Activated T-helper 17 cell treated with anti-CD3 and anti-CD28 coated beads, Interleukin-2, amount 50 U/mL, for 72 hours (primary cell): ENCODE measurements at regions not wholly inside any gene's neighbourhood (a gene's known extent, or its start where the extent isn't known, plus 50 kb on each side); places are given as distances from the start of the nearest gene placed in this dataset.

Source experiments
- ATAC-seq: fragments of 150-1000 bp; cut with Tn5 transposase; replicated peaks from 2 replicates; pipeline ENCODE4 v1.10.0; 2021; ENCODE audit warnings: mild to moderate bottlenecking, moderate library complexity
- H3K27ac Mint-ChIP-seq: one replicate; pipeline ENCODE4 v1.8.0; 2022; ENCODE audit warnings: mixed read lengths
- H3K27me3 Mint-ChIP-seq: one replicate; pipeline ENCODE4 v1.8.0; 2022; ENCODE audit warnings: mixed read lengths
- H3K36me3 Mint-ChIP-seq: one replicate; pipeline ENCODE4 v1.8.0; 2022; ENCODE audit warnings: low read depth, mild to moderate bottlenecking, mixed read lengths
- H3K4me1 Mint-ChIP-seq: one replicate; pipeline ENCODE4 v1.8.0; 2022; ENCODE audit warnings: mixed read lengths
- H3K4me3 Mint-ChIP-seq: one replicate; pipeline ENCODE4 v1.8.0; 2022; ENCODE audit warnings: mild to moderate bottlenecking, mixed read lengths
- H3K9me3 Mint-ChIP-seq: one replicate; pipeline ENCODE4 v1.8.0; 2022; ENCODE audit warnings: mixed read lengths

- H3K9me3 Mint-ChIP-seq: no peaks in the 10 kb centered on the region
- H3K36me3 Mint-ChIP-seq: no peaks in the 10 kb centered on the region
- no peaks in the 10 kb centered on the region for H3K4me1 Mint-ChIP-seq
- H3K27me3 Mint-ChIP-seq: no peaks in the 10 kb centered on the region
- H3K4me3 Mint-ChIP-seq: no peak overlapping the region
- no peak overlapping the region for H3K27ac Mint-ChIP-seq
- ATAC-seq: no peak
Observed at GRCh38 chr1:208631092-208631491, 386.9 kb upstream of the PLXNA2 start.

GRCh38 chr1:208631506-208631905 is 387.3 kb upstream of the PLXNA2 start:
- H3K27me3 Mint-ChIP-seq: no peaks in the 10 kb centered on the region
- H3K4me3 Mint-ChIP-seq: no peak overlapping the region
- no peaks in the 10 kb centered on the region for H3K4me1 Mint-ChIP-seq
- H3K9me3 Mint-ChIP-seq: no peaks in the 10 kb centered on the region
- ATAC-seq: no peak
- no peak overlapping the region for H3K27ac Mint-ChIP-seq
- no peaks in the 10 kb centered on the region for H3K36me3 Mint-ChIP-seq

- Mint-ChIP-seq H3K36me3 (no peaks in the 10 kb centered on the region), H3K4me3 (no peak overlapping the region), H3K9me3 (no peaks in the 10 kb centered on the region), H3K27me3 (peaks cover 7% of the 10 kb centered on the region), H3K4me1 (no peaks in the 10 kb centered on the region), H3K27ac (no peak overlapping the region)
- no peak for ATAC-seq
Observed at GRCh38 chr1:208634346-208635140, 390.4 kb upstream of the PLXNA2 start.

- H3K36me3 Mint-ChIP-seq: no peaks in the 10 kb centered on the region
- no peak overlapping the region for H3K4me3 Mint-ChIP-seq
- H3K4me1 Mint-ChIP-seq: no peaks in the 10 kb centered on the region
- no peak overlapping the region for H3K27ac Mint-ChIP-seq
- peaks cover 12% of the 10 kb centered on the region for H3K27me3 Mint-ChIP-seq
- H3K9me3 Mint-ChIP-seq: no peaks in the 10 kb centered on the region
- no peak for ATAC-seq
Observed at GRCh38 chr1:208637181-208637580, 393.0 kb upstream of the PLXNA2 start.

GRCh38 chr1:208639382-208639781 is 395.2 kb upstream of the PLXNA2 start:
- Mint-ChIP-seq H3K27ac (no peak overlapping the region), H3K27me3 (peaks cover 12% of the 10 kb centered on the region), H3K36me3 (no peaks in the 10 kb centered on the region), H3K4me3 (no peak overlapping the region), H3K9me3 (no peaks in the 10 kb centered on the region), H3K4me1 (no peaks in the 10 kb centered on the region)
- no peak for ATAC-seq

GRCh38 chr1:208640295-208640694 is 396.1 kb upstream of the PLXNA2 start:
- no peaks in the 10 kb centered on the region for H3K4me1 Mint-ChIP-seq
- no peak overlapping the region for H3K4me3 Mint-ChIP-seq
- peaks cover 16% of the 10 kb centered on the region for H3K27me3 Mint-ChIP-seq
- no peaks in the 10 kb centered on the region for H3K9me3 Mint-ChIP-seq
- H3K27ac Mint-ChIP-seq: no peak overlapping the region
- ATAC-seq: no peak
- no peaks in the 10 kb centered on the region for H3K36me3 Mint-ChIP-seq

GRCh38 chr1:208641579-208642280 is 397.5 kb upstream of the PLXNA2 start:
- Mint-ChIP-seq H3K27me3 (peaks cover 16% of the 10 kb centered on the region), H3K9me3 (no peaks in the 10 kb centered on the region), H3K36me3 (no peaks in the 10 kb centered on the region), H3K27ac (no peak overlapping the region), H3K4me3 (no peak overlapping the region), H3K4me1 (no peaks in the 10 kb centered on the region)
- no peak for ATAC-seq

- no peaks in the 10 kb centered on the region for H3K36me3 Mint-ChIP-seq
- ATAC-seq: no peak
- H3K27ac Mint-ChIP-seq: no peak overlapping the region
- peaks cover 17% of the 10 kb centered on the region for H3K27me3 Mint-ChIP-seq
- H3K9me3 Mint-ChIP-seq: no peaks in the 10 kb centered on the region
- H3K4me1 Mint-ChIP-seq: no peaks in the 10 kb centered on the region
- H3K4me3 Mint-ChIP-seq: no peak overlapping the region
Observed at GRCh38 chr1:208643005-208643597, 398.9 kb upstream of the PLXNA2 start.

- Mint-ChIP-seq H3K4me1 (no peaks in the 10 kb centered on the region), H3K36me3 (no peaks in the 10 kb centered on the region), H3K27ac (no peak overlapping the region), H3K27me3 (peaks cover 13% of the 10 kb centered on the region), H3K9me3 (no peaks in the 10 kb centered on the region), H3K4me3 (no peak overlapping the region)
- no peak for ATAC-seq
Observed at GRCh38 chr1:208644401-208645160, 400.4 kb upstream of the PLXNA2 start.

GRCh38 chr1:208646431-208646830 is 402.2 kb upstream of the PLXNA2 start:
- H3K4me1 Mint-ChIP-seq: no peaks in the 10 kb centered on the region
- no peak overlapping the region for H3K27ac Mint-ChIP-seq
- no peak for ATAC-seq
- no peak overlapping the region for H3K4me3 Mint-ChIP-seq
- H3K27me3 Mint-ChIP-seq: peaks cover 16% of the 10 kb centered on the region
- no peaks in the 10 kb centered on the region for H3K36me3 Mint-ChIP-seq
- no peaks in the 10 kb centered on the region for H3K9me3 Mint-ChIP-seq

- no peak overlapping the region for H3K4me3 Mint-ChIP-seq
- no peaks in the 10 kb centered on the region for H3K4me1 Mint-ChIP-seq
- H3K27ac Mint-ChIP-seq: no peak overlapping the region
- ATAC-seq: no peak
- H3K27me3 Mint-ChIP-seq: peaks cover 19% of the 10 kb centered on the region
- no peaks in the 10 kb centered on the region for H3K36me3 Mint-ChIP-seq
- H3K9me3 Mint-ChIP-seq: no peaks in the 10 kb centered on the region
Observed at GRCh38 chr1:208648146-208648545, 404.0 kb upstream of the PLXNA2 start.

GRCh38 chr1:208652296-208653160 is 408.3 kb upstream of the PLXNA2 start:
- H3K27ac Mint-ChIP-seq: no peak overlapping the region
- H3K27me3 Mint-ChIP-seq: peaks cover 27% of the 10 kb centered on the region
- no peaks in the 10 kb centered on the region for H3K9me3 Mint-ChIP-seq
- H3K4me3 Mint-ChIP-seq: no peak overlapping the region
- peak; percentile 48 for ATAC-seq
- no peaks in the 10 kb centered on the region for H3K36me3 Mint-ChIP-seq
- H3K4me1 Mint-ChIP-seq: no peaks in the 10 kb centered on the region

- Mint-ChIP-seq H3K4me1 (no peaks in the 10 kb centered on the region), H3K27me3 (peaks cover 23% of the 10 kb centered on the region), H3K27ac (no peak overlapping the region), H3K4me3 (no peak overlapping the region), H3K9me3 (no peaks in the 10 kb centered on the region), H3K36me3 (no peaks in the 10 kb centered on the region)
- ATAC-seq: no peak
Observed at GRCh38 chr1:208653426-208653825, 409.2 kb upstream of the PLXNA2 start.

- no peaks in the 10 kb centered on the region for H3K36me3 Mint-ChIP-seq
- no peak overlapping the region for H3K4me3 Mint-ChIP-seq
- H3K27ac Mint-ChIP-seq: no peak overlapping the region
- H3K9me3 Mint-ChIP-seq: no peaks in the 10 kb centered on the region
- ATAC-seq: no peak
- H3K4me1 Mint-ChIP-seq: no peaks in the 10 kb centered on the region
- peaks cover 23% of the 10 kb centered on the region for H3K27me3 Mint-ChIP-seq
Observed at GRCh38 chr1:208654241-208654640, 410.1 kb upstream of the PLXNA2 start.
